ENCODE measurements at regions not wholly inside any gene's neighbourhood (a gene's known extent, or its start where the extent isn't known, plus 50 kb on each side); places are given as distances from the start of the nearest gene placed in this dataset.
A peak's percentile ranks its signal among the peaks of the same experiment; 100 is the strongest.
"Not testable (repeated sequence)": the region's sequence is repeated elsewhere in the genome, so short reads cannot be mapped to it uniquely, and the experiment has no call there.

GRCh38 chr11:104704146-104704830, 194.0 kb downstream of the CASP12 start:
- no peak for DNase-seq (ENCODE audit: low spot score)

GRCh38 chr11:104700609-104701008, 197.7 kb downstream of the CASP12 start:
- DNase-seq (ENCODE audit: low spot score) = peak; percentile 32

- no peak for DNase-seq (ENCODE audit: low spot score)
Measured at GRCh38 chr11:104699981-104700380, 198.3 kb downstream of the CASP12 start.

- DNase-seq (ENCODE audit: low spot score) = no peak
Measured at GRCh38 chr11:104695065-104695463, 203.2 kb downstream of the CASP12 start.

GRCh38 chr11:104694259-104695064, 203.8 kb downstream of the CASP12 start:
- DNase-seq (ENCODE audit: low spot score) = peak; percentile 38

GRCh38 chr11:104692751-104693150, 205.5 kb downstream of the CASP12 start:
- DNase-seq (ENCODE audit: low spot score) = no peak

- DNase-seq (ENCODE audit: low spot score) = no peak
Measured at GRCh38 chr11:104691129-104691528, 207.1 kb downstream of the CASP12 start.

GRCh38 chr11:104690241-104690640, 208.0 kb downstream of the CASP12 start:
- no peak for DNase-seq (ENCODE audit: low spot score)

GRCh38 chr11:104688731-104689130, 209.5 kb downstream of the CASP12 start:
- no peak for DNase-seq (ENCODE audit: low spot score)

- no peak for DNase-seq (ENCODE audit: low spot score)
Measured at GRCh38 chr11:104682206-104682605, 216.1 kb downstream of the CASP12 start.

- DNase-seq (ENCODE audit: low spot score) = no peak
Measured at GRCh38 chr11:104679258-104679657, 219.0 kb downstream of the CASP12 start.

GRCh38 chr11:104678408-104678807, 219.9 kb downstream of the CASP12 start:
- no peak for DNase-seq (ENCODE audit: low spot score)

GRCh38 chr11:104677069-104677468, 221.2 kb downstream of the CASP12 start:
- DNase-seq (ENCODE audit: low spot score) = not testable (repeated sequence)

- DNase-seq (ENCODE audit: low spot score) = no peak
Measured at GRCh38 chr11:104672897-104673296, 225.4 kb downstream of the CASP12 start.

- DNase-seq (ENCODE audit: low spot score) = peak; percentile 6
Measured at GRCh38 chr11:104668797-104669463, 229.3 kb downstream of the CASP12 start.

GRCh38 chr11:104666624-104667023, 231.6 kb downstream of the CASP12 start:
- no peak for DNase-seq (ENCODE audit: low spot score)

GRCh38 chr11:104665641-104666040, 232.6 kb downstream of the CASP12 start:
- no peak for DNase-seq (ENCODE audit: low spot score)

- DNase-seq (ENCODE audit: low spot score) = no peak
Measured at GRCh38 chr11:104663190-104664140, 234.8 kb downstream of the CASP12 start.

GRCh38 chr11:104661901-104662300, 236.4 kb downstream of the CASP12 start:
- DNase-seq (ENCODE audit: low spot score) = no peak

- DNase-seq (ENCODE audit: low spot score) = no peak
Measured at GRCh38 chr11:104661471-104661870, 236.8 kb downstream of the CASP12 start.

- no peak for DNase-seq (ENCODE audit: low spot score)
Measured at GRCh38 chr11:104658177-104658576, 240.1 kb downstream of the CASP12 start.

- DNase-seq (ENCODE audit: low spot score) = no peak
Measured at GRCh38 chr11:104657083-104657482, 241.2 kb downstream of the CASP12 start.
